Fibroblast of upper back skin (primary cell): ENCODE measurements at regions not wholly inside any gene's neighbourhood (a gene's known extent, or its start where the extent isn't known, plus 50 kb on each side); places are given as distances from the start of the nearest gene placed in this dataset.
A peak's percentile ranks its signal among the peaks of the same experiment; 100 is the strongest.
"Not testable (repeated sequence)": the region's sequence is repeated elsewhere in the genome, so short reads cannot be mapped to it uniquely, and the experiment has no call there.

Experiments used
- DNase-seq: peaks from one replicate; pipeline ENCODE4 v3.0.0-alpha.2; 2013

DNA sequence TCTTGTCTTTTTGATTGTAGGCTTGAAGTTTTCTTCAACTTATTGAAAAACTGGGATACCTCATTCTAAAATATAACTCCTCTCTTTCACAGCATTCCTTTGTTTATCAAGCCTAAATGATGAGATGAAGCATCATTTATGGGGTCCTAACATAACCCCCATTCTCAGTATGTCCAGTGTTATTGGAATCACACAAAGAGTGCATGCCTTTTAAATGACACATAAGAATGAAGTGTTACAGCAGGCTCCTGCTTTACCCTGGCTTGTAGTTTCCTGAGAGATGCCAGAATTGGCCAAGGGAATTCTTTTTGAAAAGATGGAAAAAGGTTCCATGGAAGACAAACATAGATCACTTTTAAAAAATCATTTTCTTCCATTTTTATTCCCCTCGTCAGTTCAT, 502.4 kb downstream of the BCKDHB start:
- DNase-seq, result peak; percentile 74

DNA sequence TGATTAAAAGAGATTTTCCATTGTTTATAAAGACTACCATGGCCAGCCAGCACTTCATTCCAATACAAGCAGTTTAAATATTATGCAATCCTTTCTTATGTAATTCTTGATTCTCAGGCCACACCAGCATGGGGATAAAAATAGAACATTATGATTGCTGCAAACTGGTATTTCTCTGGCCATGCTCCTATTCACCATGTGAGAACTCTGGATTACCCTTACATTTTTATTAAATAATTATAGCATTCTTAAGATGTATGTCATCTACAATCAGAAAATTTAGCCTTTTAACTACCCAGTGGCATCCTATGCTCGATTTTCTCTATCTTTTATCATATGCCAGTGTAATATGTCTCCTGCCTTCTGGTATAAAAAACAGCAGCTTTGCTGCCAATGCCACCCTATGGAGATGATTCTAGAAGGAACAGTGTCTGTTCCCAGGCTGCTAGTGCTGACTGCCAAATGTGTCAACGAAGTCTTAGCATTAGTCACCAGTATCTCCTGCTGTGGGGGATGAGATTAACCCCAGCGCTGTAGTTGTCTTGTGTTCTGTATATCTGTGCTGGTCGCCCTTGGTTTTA, 501.4 kb downstream of the BCKDHB start:
- peak; percentile 95 for DNase-seq

GRCh38 chr6:80605165-80605989, 498.9 kb downstream of the BCKDHB start:
- peak; percentile 56 for DNase-seq

DNA sequence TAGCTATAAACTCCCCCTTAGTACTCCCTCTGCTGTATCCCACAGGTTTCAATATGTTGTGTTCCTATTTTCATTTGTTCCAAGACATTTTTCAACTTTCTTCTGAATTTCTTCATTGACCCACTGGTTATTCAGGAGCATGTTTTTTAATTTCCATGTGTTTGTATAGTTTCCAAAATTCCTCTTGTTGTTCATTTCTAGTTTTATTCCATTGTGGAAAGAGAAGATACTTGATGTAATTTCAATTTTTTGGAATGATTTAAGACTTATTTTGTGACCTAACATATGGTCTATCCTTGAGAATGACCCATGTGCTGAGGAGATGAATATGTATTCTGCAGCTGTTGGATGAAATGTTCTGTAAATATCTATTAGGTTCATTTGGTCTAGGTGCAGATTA, 497.2 kb downstream of the BCKDHB start:
- no peak for DNase-seq

GRCh38 chr6:80594461-80594860, 488.0 kb downstream of the BCKDHB start:
- DNase-seq, result peak; percentile 50

GRCh38 chr6:80592436-80592835, 486.0 kb downstream of the BCKDHB start:
- no peak for DNase-seq

GRCh38 chr6:80586242-80586641, 479.8 kb downstream of the BCKDHB start:
- no peak for DNase-seq

DNA sequence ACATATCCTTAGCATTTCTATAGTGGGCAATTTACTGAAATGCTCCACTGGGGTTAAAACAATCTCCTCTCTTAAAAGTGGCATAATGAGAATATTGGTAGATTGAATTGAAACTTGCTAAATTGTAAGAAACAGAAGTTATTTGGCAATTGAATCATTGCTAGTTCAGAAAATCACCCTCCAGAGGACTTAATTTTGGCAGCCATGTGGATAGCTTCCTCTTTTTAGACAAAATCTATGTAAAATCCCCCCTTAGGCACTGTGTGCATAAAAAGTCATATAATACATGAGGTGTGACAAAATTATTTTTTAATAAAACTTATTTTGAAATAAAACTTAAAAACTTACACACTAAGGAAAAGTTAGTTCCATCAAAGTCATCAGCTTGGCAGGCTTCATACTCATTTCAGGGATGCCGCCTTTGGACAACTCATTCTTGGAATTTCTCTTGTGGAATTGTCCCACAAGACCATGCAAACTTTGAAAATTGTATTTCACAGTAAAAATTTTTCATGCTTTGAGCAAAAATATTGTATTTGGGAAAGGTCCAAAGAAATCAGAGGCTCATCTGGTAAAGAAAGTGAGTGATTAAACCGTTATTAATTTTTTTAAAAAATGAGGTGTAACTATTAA, 473.0 kb downstream of the BCKDHB start:
- peak; percentile 6 for DNase-seq

DNA sequence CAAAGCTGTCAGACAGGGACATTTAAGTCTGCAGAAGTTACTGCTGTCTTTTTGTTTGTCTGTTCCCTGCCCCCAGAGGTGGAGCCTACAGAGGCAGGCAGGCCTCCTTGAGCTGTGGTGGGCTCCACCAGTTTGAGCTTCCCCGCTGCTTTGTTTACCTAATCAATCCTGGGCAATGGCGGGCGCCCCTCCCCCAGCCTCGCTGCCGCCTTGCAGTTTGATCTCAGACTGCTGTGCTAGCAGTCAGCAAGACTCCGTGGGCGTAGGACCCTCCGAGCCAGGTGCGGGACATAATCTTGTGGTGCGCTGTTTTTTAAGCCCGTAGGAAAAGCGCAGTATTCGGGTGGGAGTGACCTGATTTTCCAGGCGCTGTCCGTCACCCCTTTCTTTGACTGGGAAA, 466.8 kb downstream of the BCKDHB start:
- DNase-seq, result not testable (repeated sequence)

GRCh38 chr6:80566361-80566760, 459.9 kb downstream of the BCKDHB start:
- no peak for DNase-seq

DNA sequence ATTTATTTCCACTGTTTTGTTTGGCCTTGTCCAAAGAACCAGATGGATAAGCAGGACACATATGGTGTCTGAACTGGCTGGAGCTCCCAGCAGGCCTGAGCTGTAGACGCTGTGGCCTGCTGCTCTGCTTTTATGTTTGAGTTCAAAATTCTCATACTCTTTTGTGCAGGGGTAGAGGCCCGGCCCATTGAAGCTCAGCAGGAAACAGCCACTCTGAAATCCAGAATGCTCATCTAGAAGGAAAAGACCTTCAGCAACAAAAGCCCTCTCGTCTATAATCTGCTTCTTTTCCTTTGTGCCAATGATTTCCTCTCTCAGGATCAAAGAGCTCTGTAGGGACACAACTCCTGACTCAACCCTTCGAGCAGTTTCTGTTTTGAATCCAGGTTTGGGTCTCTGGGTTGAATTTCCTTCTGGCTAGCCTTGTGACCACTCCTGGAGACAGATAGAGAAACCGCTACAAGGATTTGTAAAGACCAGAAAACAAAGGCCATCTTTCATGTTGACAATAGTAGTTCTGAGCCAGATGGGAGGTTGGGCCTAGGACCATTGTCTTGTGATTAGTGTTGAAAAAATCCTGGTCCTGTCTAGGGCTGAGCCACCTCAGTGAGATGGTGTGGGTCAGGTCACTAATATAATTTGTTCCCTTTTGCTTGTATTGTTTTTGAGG, 446.7 kb downstream of the BCKDHB start:
- no peak for DNase-seq

GRCh38 chr6:80550748-80551147, 444.3 kb downstream of the BCKDHB start:
- no peak for DNase-seq

DNA sequence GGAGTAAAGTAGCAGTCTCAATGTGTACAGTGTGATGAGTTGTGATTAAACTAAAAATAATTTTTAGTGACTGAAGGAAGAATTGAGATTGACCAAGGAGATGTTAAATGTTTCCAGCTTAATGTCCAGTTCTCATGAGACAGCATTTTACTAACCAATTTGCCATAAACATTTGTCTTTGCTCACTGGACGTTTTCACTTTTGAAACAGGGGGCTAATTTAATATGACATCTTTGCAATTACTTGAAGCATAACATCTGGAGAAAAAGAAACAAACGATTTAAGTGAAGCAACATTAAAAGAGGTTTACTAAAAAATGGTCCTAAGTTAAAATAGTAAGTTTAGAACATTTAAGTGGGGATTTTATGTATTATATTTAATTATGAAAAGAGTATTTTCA, 443.8 kb downstream of the BCKDHB start:
- DNase-seq, result no peak

DNA sequence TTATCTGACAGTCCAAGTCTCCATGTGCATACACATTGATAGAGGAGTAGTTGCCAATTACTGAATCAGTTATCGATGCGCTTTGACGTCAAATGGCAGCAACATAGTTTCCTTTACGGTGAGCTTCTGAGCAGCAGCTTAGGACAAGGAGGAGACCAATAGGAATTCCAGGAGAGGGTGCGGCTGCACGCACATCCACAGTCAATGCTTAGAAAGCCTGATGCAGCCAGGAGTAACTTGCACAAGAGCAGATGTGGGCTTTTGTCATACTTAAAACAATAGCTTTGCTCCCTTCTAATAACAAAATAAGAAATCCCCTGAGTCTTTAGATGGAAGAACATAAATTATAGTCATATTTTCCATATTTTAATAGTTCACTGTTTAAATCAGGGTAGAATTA, 442.1 kb downstream of the BCKDHB start:
- DNase-seq, result peak; percentile 93

DNA sequence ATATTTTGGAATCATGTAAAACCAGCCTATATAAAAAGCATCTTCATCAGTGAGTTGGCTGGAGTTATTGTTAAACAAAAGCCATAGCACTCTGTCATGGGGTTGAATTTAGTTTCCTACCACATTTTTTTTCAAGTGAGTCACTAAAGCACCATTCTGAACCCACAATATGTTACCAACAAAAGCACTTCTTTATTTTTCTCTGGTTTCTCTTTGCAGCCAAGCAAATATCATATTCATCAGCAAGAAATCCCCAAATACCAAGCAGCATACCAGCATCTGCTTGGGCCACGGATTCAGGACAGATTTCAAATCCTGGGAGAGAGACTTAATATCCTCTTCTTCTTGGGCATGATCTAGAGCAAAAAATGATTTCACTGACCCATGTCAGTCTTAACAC, 441.4 kb downstream of the BCKDHB start:
- peak; percentile 94 for DNase-seq

DNA sequence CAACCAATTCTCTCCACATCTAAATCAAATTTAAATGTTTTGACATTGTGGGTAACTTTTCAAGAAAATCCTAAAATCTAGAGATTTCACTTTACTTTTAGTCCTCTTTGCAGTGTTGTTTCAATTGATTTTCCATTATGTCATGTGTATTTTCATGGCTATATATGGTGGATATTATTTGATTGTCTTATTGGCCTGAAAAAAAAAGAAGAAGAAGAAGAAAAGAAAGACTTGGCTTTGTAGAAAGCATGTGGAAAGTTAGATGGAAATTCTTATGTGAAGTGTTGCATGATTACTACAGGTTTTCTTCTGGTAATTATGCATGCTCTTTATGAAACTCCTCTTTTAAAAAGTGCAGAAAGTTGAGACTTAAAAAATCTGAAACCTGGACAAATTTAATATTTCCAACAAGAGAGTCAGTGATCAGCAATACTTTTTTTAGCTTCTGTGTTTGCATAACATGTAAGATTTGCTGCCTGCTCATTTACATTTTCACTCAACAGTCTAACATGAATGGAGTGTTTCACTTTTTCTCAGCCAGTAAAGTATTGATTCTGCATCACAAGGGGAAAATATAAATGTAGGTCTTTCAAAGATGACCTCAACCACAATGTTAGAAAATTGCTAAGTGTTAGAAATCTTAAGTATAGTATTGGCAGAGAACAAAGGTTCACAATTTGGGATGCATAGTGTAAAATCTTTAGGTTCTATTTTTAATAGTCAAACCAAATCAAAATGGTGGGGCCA, 438.7 kb downstream of the BCKDHB start:
- DNase-seq, result no peak

DNA sequence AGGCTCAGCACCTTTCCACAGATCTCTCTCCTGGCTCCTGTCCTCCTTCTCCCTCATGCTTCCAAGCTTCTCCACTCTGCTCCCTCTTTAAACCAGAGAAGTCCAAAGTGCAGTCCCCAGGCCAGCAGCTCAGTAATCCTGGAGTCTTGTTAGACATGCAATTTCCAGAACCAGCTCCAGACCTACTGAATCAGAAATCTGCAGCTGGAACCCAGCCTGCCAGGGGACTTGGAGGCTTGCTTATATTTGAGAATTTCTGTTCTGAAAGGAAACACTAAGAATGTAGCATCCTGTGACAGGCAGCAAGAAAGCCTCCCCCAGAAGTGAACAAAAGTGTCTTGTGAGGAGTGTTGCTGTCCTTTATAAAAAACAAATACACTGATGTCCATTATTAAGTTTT, 438.1 kb downstream of the BCKDHB start:
- peak; percentile 37 for DNase-seq

DNA sequence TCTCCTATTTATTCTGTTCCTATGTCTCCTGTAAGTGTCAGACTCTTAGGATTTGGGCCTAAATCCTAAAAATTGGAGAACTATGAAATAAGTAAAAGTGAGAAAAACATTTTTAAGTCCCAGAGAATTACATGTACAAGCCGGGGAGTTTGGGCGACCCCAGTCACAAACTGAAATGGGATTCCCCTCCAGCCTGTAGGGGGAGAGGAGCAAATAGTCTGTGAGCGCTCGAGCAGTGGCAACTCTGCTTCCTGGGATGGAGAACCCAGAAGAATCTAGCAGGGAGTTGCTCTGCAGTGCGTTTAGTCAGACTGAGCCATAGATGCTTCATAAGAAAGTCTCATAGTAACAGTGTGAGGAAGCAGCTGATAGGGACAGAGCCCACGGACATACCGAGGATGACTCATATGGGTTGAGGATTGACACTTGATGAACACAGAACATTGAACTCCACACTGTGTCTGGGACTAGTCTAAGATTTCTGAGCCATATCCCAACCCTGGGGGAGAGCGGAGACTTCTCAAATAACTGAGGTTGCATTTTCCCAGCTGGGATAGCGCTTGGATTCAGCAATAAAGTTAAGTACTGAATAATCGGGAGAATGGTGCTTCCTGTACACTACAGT, 437.2 kb downstream of the BCKDHB start:
- DNase-seq, result peak; percentile 83

GRCh38 chr6:80543151-80543550, 436.7 kb downstream of the BCKDHB start:
- no peak for DNase-seq

DNA sequence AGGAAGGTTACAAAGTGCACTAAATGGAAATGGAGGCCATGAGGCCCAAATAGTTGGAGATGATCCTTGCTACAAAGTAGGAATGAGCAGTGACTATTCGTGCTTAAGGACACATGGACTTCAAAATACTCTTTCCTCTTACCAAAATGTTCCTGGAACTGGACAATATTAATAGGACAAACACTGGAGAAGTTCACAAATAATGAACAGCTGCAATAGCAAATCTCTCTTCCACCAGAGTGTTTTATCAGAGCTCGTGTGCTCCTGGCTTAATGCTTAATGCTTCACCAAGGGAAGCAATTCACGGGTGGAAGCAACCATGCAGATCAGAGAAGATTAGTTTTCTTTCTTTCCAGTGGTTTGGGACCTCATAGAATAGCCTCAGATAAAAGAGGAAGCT, 435.4 kb downstream of the BCKDHB start:
- no peak for DNase-seq

DNA sequence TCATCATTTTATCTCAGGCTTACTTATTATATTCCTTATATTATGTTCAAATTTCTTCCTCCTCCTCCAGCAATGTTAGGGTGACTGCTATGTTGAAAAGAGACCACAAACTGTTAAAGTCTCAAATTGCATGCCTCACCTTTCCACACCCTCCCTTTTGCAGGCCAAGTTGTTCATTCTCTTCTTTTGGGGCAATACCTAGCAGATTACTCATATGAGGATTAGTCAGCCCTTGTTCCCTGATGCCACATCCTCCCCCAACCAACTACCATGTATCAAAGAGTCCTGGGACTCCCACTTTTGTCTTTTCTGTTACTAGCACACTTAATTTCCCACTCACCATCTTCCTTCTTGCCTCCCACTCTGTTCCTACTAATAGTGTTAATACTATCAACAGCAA, 434.7 kb downstream of the BCKDHB start:
- DNase-seq, result peak; percentile 96

GRCh38 chr6:80540700-80541099, 434.2 kb downstream of the BCKDHB start:
- DNase-seq, result peak; percentile 11
